K562 (cell line): ENCODE measurements at regions not wholly inside any gene's neighbourhood (a gene's known extent, or its start where the extent isn't known, plus 50 kb on each side); places are given as distances from the start of the nearest gene placed in this dataset.

Experiments used
- ATAC-seq: fragments of 200-7000 bp; cut with Tn5 transposase; 3 replicates; pipeline ENCODE4 v1.9.1; 2020; ENCODE audit warnings: moderate library complexity
- BruUV-seq: library from RNA; stranded (reverse); fragments of 400-500 nt; replicated peaks from 2 replicates; lab custom pipeline; 2021; lab: Mats Ljungman, UMichigan
- CTCF ChIA-PET: fragments of 300-600 bp; formaldehyde crosslinking; extraction: SDS; loops from one replicate; lab custom pipeline; 2021; ENCODE audit warnings: low intra/inter-chr PET ratio; lab: Yijun Ruan, JAX
- POLR2A ChIA-PET: fragments of 300-600, 350-650 bp; sonication (Branson Sonifier 250); formaldehyde crosslinking; extraction: SDS; loops from one replicate; lab custom pipeline; 2021; ENCODE audit warnings: antibody characterized with exemption, inconsistent platforms; lab: Yijun Ruan, JAX
- DNase-seq, 4 experiments: peaks; one replicate each; pipeline versions ENCODE4 v3.0.0 to v3.0.0-alpha.2; 2011 to 2018; ENCODE audit warnings: low spot score in 3 of 4, mixed read lengths in 3 of 4; ENCODE audit errors: extremely low read depth in 1 of 4
- FAIRE-seq: peaks from 2 replicates; lab custom pipeline; 2011; peaks lifted over from hg19 to GRCh38; lab: Jason Lieb, UNC
- H2AFZ ChIP-seq: 2 replicates; pipeline ENCODE4 v1.6.0; 2011; ENCODE audit warnings: low read depth, low read length, control low read depth, inconsistent platforms
- H3K27ac ChIP-seq: fragments of 200-600 bp; 3 replicates; pipeline ENCODE4 v1.8.0; 2011; ENCODE audit warnings: low read depth, mild to moderate bottlenecking, control low read depth, inconsistent platforms, low read length, moderate library complexity, mixed read lengths; ENCODE audit errors: extremely low read depth
- H3K27me3 ChIP-seq, 2 experiments: fragments of 300-600 bp in 1 of 2; 2 replicates in 1 of 2; 3 replicates in 1 of 2; pipeline versions ENCODE4 v1.6.0 to v1.8.0; 2011; ENCODE audit warnings: inconsistent platforms in 2 of 2, low read length in 2 of 2, mild to moderate bottlenecking in 1 of 2, mixed read lengths in 1 of 2, moderate library complexity in 1 of 2; ENCODE audit not compliant: control insufficient read depth in 2 of 2, insufficient read depth in 2 of 2
- H3K36me3 ChIP-seq: fragments of 300-600 bp; 3 replicates; pipeline ENCODE4 v1.8.0; 2011; ENCODE audit warnings: mild to moderate bottlenecking, low read length, inconsistent platforms; ENCODE audit not compliant: control insufficient read depth, insufficient read depth
- H3K4me1 ChIP-seq, 2 experiments: fragments of 200-600 bp in 1 of 2; replicated peaks in 1 of 2; 2 replicates in 1 of 2; 3 replicates in 1 of 2; pipeline versions ENCODE4 v1.5.1 to v1.8.0; 2011; ENCODE audit warnings: inconsistent platforms in 2 of 2, low read length in 2 of 2, mild to moderate bottlenecking in 1 of 2, mixed read lengths in 1 of 2, moderate library complexity in 1 of 2; ENCODE audit not compliant: control insufficient read depth in 2 of 2, insufficient read depth in 2 of 2
- H3K4me2 ChIP-seq: 2 replicates; pipeline ENCODE4 v1.6.1; 2011; ENCODE audit warnings: low read length, control low read depth, inconsistent platforms, mixed read lengths; ENCODE audit not compliant: insufficient read depth
- H3K4me3 ChIP-seq: fragments of 200-600 bp; sonication (generic), shearing (Covaris generic); 2 replicates; pipeline ENCODE4 v1.5.1; 2016; ENCODE audit warnings: control low read depth, inconsistent platforms
- H3K79me2 ChIP-seq: fragments of 200-600 bp; 3 replicates; pipeline ENCODE4 v1.8.0; 2011; ENCODE audit warnings: low read length, inconsistent platforms; ENCODE audit not compliant: control insufficient read depth, insufficient read depth
- H3K9ac ChIP-seq, 2 experiments: 2 replicates each; pipeline versions ENCODE4 v1.6.0 to v1.6.1; 2011; ENCODE audit warnings: low read depth in 2 of 2, low read length in 2 of 2, control low read depth in 1 of 2, inconsistent platforms in 1 of 2, mild to moderate bottlenecking in 1 of 2, mixed read lengths in 1 of 2; ENCODE audit not compliant: insufficient read depth in 1 of 2
- H3K9me1 ChIP-seq: one replicate; pipeline ENCODE4 v1.6.0; 2011; ENCODE audit warnings: inconsistent platforms, mild to moderate bottlenecking, low read length, moderate library complexity; ENCODE audit not compliant: control insufficient read depth, insufficient read depth
- H3K9me3 ChIP-seq: replicated peaks from 2 replicates; pipeline ENCODE4 v1.5.1; 2011; ENCODE audit warnings: low read depth, low read length, inconsistent platforms; ENCODE audit not compliant: control insufficient read depth, insufficient read depth
- H4K20me1 ChIP-seq: replicated peaks from 2 replicates; pipeline ENCODE4 v1.6.1; 2011; ENCODE audit warnings: low read length, inconsistent platforms, mixed read lengths; ENCODE audit not compliant: control insufficient read depth, insufficient read depth
- BCL6 ChIP-seq: fragments of 250-450 bp; sonication (Bioruptor Pico); IDR thresholded peaks from 2 replicates; pipeline ENCODE4 v1.4.0; 2020
- BCLAF1 ChIP-seq, 2 experiments: fragments of 450-650 bp in 1 of 2; IDR thresholded peaks; 2 replicates each; pipeline ENCODE4 v1.6.1; 2011 to 2017; ENCODE audit warnings: low read depth in 2 of 2, antibody characterized with exemption in 1 of 2, borderline replicate concordance in 1 of 2, low read length in 1 of 2, mild to moderate bottlenecking in 1 of 2, mixed read lengths in 1 of 2; ENCODE audit not compliant: control insufficient read depth in 1 of 2
- CBX5 ChIP-seq: IDR thresholded peaks from 2 replicates; pipeline ENCODE4 v1.6.1; 2014; ENCODE audit warnings: low read depth, borderline replicate concordance
- E4F1 ChIP-seq: fragments of 250-450 bp; sonication (Bioruptor Pico); IDR thresholded peaks from 2 replicates; pipeline ENCODE4 v1.5.0; 2021; ENCODE audit warnings: mild to moderate bottlenecking, borderline replicate concordance
- TCF7L2 ChIP-seq: fragments of 150-350 bp; IDR thresholded peaks from 2 replicates; pipeline ENCODE4 v1.6.1; 2016; ENCODE audit warnings: low read depth, mild to moderate bottlenecking, low read length, moderate library complexity
- YY1 ChIP-seq, 3 experiments: IDR thresholded peaks; 2 replicates each; pipeline ENCODE4 v1.6.1; 2011; ENCODE audit warnings: low read length in 2 of 3, mild to moderate bottlenecking in 2 of 3, moderate library complexity in 2 of 3, borderline replicate concordance in 1 of 3, control low read depth in 1 of 3, low read depth in 1 of 3; ENCODE audit not compliant: insufficient read depth in 3 of 3, insufficient replicate concordance in 2 of 3, control insufficient read depth in 1 of 3, insufficient read length in 1 of 3; ENCODE audit errors: extremely low read depth in 1 of 3
- ZNF778 ChIP-seq: fragments of 450-650 bp; formaldehyde crosslinking; IDR thresholded peaks from 2 replicates; pipeline ENCODE4 v1.4.0; 2020; ENCODE audit warnings: mild to moderate bottlenecking, moderate library complexity
- WGBS: fragments of 100-300 bp; shearing (Covaris generic); methylation state at CpG from one replicate; pipeline ENCODE4 v1.1.6; 2016; ENCODE audit warnings: low coverage, mixed read lengths; ENCODE audit not compliant: insufficient coverage; ENCODE audit errors: missing lambda C conversion rate; 5-methylcytosine and 5-hydroxymethylcytosine counted together
- in situ Hi-C: fragments of 300-500 bp; cut with MboI; formaldehyde crosslinking; loops from 4 replicates; pipeline ENCODE4 v1.15.0; 2018; ENCODE audit warnings: inconsistent platforms, mixed read lengths
- intact Hi-C: fragments of 100-400 bp; cut with micrococcal nuclease; formaldehyde crosslinking; loops from 2 replicates; pipeline ENCODE4 v1.14.2; 2022
- TF ChIP-seq, protein P1 (sequence below): fragments of 250-450 bp; sonication (Bioruptor Pico); IDR thresholded peaks from 2 replicates; pipeline ENCODE4 v1.8.0; 2021; ENCODE audit warnings: moderate library complexity, mild to moderate bottlenecking, inconsistent platforms
- TF ChIP-seq, protein P2 (sequence below): fragments of 450-650 bp; IDR thresholded peaks from 2 replicates; pipeline ENCODE4 v1.7.1; 2018; ENCODE audit warnings: mild to moderate bottlenecking, low read depth; ENCODE audit not compliant: partially characterized antibody

GRCh38 chr1:55572878-55573734, 357.9 kb upstream of the USP24 start:
- no peak for DNase-seq
- TF ChIP-seq, protein P1, sequence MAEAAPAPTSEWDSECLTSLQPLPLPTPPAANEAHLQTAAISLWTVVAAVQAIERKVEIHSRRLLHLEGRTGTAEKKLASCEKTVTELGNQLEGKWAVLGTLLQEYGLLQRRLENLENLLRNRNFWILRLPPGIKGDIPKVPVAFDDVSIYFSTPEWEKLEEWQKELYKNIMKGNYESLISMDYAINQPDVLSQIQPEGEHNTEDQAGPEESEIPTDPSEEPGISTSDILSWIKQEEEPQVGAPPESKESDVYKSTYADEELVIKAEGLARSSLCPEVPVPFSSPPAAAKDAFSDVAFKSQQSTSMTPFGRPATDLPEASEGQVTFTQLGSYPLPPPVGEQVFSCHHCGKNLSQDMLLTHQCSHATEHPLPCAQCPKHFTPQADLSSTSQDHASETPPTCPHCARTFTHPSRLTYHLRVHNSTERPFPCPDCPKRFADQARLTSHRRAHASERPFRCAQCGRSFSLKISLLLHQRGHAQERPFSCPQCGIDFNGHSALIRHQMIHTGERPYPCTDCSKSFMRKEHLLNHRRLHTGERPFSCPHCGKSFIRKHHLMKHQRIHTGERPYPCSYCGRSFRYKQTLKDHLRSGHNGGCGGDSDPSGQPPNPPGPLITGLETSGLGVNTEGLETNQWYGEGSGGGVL = no peak
- no peak for TF ChIP-seq ZNF778 (CRISPR knock-in tag)
- TF ChIP-seq BCL6 (CRISPR knock-in tag) = no peak
- TF ChIP-seq CBX5 = no peak
- TF ChIP-seq, protein P2, sequence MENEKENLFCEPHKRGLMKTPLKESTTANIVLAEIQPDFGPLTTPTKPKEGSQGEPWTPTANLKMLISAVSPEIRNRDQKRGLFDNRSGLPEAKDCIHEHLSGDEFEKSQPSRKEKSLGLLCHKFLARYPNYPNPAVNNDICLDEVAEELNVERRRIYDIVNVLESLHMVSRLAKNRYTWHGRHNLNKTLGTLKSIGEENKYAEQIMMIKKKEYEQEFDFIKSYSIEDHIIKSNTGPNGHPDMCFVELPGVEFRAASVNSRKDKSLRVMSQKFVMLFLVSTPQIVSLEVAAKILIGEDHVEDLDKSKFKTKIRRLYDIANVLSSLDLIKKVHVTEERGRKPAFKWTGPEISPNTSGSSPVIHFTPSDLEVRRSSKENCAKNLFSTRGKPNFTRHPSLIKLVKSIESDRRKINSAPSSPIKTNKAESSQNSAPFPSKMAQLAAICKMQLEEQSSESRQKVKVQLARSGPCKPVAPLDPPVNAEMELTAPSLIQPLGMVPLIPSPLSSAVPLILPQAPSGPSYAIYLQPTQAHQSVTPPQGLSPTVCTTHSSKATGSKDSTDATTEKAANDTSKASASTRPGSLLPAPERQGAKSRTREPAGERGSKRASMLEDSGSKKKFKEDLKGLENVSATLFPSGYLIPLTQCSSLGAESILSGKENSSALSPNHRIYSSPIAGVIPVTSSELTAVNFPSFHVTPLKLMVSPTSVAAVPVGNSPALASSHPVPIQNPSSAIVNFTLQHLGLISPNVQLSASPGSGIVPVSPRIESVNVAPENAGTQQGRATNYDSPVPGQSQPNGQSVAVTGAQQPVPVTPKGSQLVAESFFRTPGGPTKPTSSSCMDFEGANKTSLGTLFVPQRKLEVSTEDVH = no peak
- no peak for TF ChIP-seq E4F1 (CRISPR knock-in tag)
- no peak for TF ChIP-seq YY1 (IDR thresholded peaks at IDR 0.05; ENCODE audit: borderline replicate concordance in 1 of 3, control insufficient read depth in 1 of 3, extremely low read depth in 1 of 3, insufficient read depth in 3 of 3, insufficient read length in 1 of 3, insufficient replicate concordance in 2 of 3, low read depth in 1 of 3, low read length in 2 of 3)
- no peak for TF ChIP-seq BCLAF1 (IDR thresholded peaks at IDR 0.05; ENCODE audit: borderline replicate concordance in 1 of 2, control insufficient read depth in 1 of 2, low read depth in 2 of 2, low read length in 1 of 2)
- no peak for TF ChIP-seq TCF7L2

More at GRCh38 chr1:55572878-55573734, 357.9 kb upstream of the USP24 start:
- 1% methylated on average over 14 of the region's 14 CpGs for WGBS
- in situ Hi-C loops (no loop called here), intact Hi-C loops (no loop called here)
- Histone ChIP-seq H3K79me2 (no peaks in the 10 kb centered on the region), H3K4me2 (no peak overlapping the region), H3K36me3 (no peaks in the 10 kb centered on the region), H3K27me3 (no peaks in the 10 kb centered on the region), H3K27ac (no peak overlapping the region), H3K9me3 (no peaks in the 10 kb centered on the region), H3K4me1 (no peaks in the 10 kb centered on the region), H2AFZ (no peak overlapping the region), H3K9me1 (no peaks in the 10 kb centered on the region), H3K9ac (no peak overlapping the region), H3K4me3 (no peak overlapping the region), H4K20me1 (no peaks in the 10 kb centered on the region)
- CTCF ChIA-PET = no interaction called here
- POLR2A ChIA-PET = no interaction called here
- ATAC-seq (no peak), FAIRE-seq (no peak)
- BruUV-seq = no TSS peak
